ENCODE measurements at regions not wholly inside any gene's neighbourhood (a gene's known extent, or its start where the extent isn't known, plus 50 kb on each side); places are given as distances from the start of the nearest gene placed in this dataset.

DNA sequence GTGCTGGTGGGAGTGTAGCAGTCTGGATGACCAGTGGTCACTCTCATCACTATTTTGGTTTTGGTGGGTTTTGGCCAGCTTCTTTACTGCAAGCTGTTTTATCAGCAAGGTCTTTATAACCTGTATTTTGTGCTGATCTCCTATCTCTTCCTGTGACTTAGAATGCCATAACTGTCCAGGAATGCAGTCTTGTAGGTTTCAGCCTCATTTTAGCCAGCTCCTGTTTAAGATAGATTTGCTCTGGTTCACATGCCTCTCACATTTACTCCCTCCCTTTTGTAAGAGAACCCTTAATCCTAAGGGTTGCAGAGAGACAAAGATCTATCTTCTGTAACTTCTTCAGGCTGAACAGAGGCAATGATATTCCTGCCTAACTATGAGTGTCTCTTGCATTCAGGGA, 51.2 kb upstream of the INHBA start:
- no peak overlapping the region for H3K27ac ChIP-seq (ENCODE audit: low read length in 2 of 2)
- TF ChIP-seq, protein P1, sequence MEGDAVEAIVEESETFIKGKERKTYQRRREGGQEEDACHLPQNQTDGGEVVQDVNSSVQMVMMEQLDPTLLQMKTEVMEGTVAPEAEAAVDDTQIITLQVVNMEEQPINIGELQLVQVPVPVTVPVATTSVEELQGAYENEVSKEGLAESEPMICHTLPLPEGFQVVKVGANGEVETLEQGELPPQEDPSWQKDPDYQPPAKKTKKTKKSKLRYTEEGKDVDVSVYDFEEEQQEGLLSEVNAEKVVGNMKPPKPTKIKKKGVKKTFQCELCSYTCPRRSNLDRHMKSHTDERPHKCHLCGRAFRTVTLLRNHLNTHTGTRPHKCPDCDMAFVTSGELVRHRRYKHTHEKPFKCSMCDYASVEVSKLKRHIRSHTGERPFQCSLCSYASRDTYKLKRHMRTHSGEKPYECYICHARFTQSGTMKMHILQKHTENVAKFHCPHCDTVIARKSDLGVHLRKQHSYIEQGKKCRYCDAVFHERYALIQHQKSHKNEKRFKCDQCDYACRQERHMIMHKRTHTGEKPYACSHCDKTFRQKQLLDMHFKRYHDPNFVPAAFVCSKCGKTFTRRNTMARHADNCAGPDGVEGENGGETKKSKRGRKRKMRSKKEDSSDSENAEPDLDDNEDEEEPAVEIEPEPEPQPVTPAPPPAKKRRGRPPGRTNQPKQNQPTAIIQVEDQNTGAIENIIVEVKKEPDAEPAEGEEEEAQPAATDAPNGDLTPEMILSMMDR (IDR thresholded peaks at IDR 0.05): no peak
- no peak for TF ChIP-seq EZH2 (IDR thresholded peaks at IDR 0.05; ENCODE audit: borderline replicate concordance, insufficient read depth, low read depth, low read length, poor library complexity, severe bottlenecking)
- H2AFZ ChIP-seq (ENCODE audit: insufficient read depth, low read depth, low read length, poor library complexity, severe bottlenecking): no peak overlapping the region
- DNase-seq (no peak), ATAC-seq (ENCODE audit: low read depth) (no peak)
- intact Hi-C loops (cut with micrococcal nuclease): no loop called here
- H3K9me3 ChIP-seq (ENCODE audit: control extremely low read depth in 1 of 3, control insufficient read depth in 2 of 3, insufficient read depth in 1 of 3, low read length in 2 of 3): peaks cover 5 to 16% (median 8%) of the 10 kb centered on the region in 3 donors
- H3K4me3 ChIP-seq (ENCODE audit: control extremely low read depth in 1 of 5, extremely low read depth in 1 of 5, insufficient read depth in 1 of 5, low read depth in 2 of 5, low read length in 4 of 5): no peak overlapping the region
- CTCF ChIA-PET: no interaction called here
- H3K9ac ChIP-seq (ENCODE audit: low read length): no peak overlapping the region
- no peak overlapping the region for H3K4me2 ChIP-seq (replicated peaks; ENCODE audit: low read depth, low read length, poor library complexity, severe bottlenecking)
- H3K27ac Mint-ChIP-seq: no peak overlapping the region
- no peaks in the 10 kb centered on the region for H3K27me3 Mint-ChIP-seq
- no peak overlapping the region for H3K4me3 Mint-ChIP-seq
- POLR2A ChIA-PET: no interaction called here
- H3K36me3 ChIP-seq (replicated peaks in 1 of 2; ENCODE audit: control extremely low read depth in 1 of 2, control insufficient read depth in 1 of 2, extremely low read depth in 1 of 2, insufficient read depth in 2 of 2, low read length in 1 of 2): no peaks in the 10 kb centered on the region
- no peaks in the 10 kb centered on the region for H3K27me3 ChIP-seq (replicated peaks in 1 of 4; ENCODE audit: control extremely low read depth in 1 of 4, control insufficient read depth in 3 of 4, insufficient read depth in 4 of 4, low read length in 3 of 4)
- no peaks in the 10 kb centered on the region for H4K20me1 ChIP-seq (ENCODE audit: control insufficient read depth, insufficient read depth, low read length, poor library complexity, severe bottlenecking)
- H3K79me2 ChIP-seq (ENCODE audit: control insufficient read depth, insufficient read depth, low read length): no peaks in the 10 kb centered on the region
- no peaks in the 10 kb centered on the region for H3K4me1 Mint-ChIP-seq
- H3K9me3 Mint-ChIP-seq (ENCODE audit: insufficient read depth): peaks cover 11% of the 10 kb centered on the region
- no peaks in the 10 kb centered on the region for H3K4me1 ChIP-seq (ENCODE audit: control insufficient read depth in 2 of 2, insufficient read depth in 2 of 2, low read length in 2 of 2)
